SIG-M5 treated with dmso at 0.1 percent for 504 hours (cell line): ENCODE measurements at regions not wholly inside any gene's neighbourhood (a gene's known extent, or its start where the extent isn't known, plus 50 kb on each side); places are given as distances from the start of the nearest gene placed in this dataset.

ENCODE experiments used
- DNase-seq: peaks from one replicate; lab custom pipeline; 2025; ENCODE audit not compliant: unreplicated experiment; lab: John Stamatoyannopoulos, UW

DNA sequence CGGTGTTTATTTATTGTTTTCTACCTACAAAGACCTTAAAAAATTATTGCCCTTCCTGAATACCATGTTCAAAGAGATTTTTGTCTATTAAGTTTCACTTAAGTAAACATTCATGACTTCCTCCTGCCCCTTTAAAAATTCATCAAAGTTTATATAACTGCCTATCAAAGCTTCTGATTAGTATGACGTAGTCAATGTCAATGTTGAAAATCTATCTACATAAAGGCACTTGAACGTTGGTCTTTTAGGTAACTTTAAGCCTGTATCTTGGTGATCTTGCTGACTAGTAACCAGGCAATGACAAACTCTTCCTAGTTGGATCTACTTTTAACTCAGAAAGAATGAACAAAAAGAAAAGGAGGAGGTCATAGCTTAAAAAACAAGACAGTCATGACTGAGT is 97.2 kb downstream of the MAIP1 start:
- DNase-seq = no peak

DNA sequence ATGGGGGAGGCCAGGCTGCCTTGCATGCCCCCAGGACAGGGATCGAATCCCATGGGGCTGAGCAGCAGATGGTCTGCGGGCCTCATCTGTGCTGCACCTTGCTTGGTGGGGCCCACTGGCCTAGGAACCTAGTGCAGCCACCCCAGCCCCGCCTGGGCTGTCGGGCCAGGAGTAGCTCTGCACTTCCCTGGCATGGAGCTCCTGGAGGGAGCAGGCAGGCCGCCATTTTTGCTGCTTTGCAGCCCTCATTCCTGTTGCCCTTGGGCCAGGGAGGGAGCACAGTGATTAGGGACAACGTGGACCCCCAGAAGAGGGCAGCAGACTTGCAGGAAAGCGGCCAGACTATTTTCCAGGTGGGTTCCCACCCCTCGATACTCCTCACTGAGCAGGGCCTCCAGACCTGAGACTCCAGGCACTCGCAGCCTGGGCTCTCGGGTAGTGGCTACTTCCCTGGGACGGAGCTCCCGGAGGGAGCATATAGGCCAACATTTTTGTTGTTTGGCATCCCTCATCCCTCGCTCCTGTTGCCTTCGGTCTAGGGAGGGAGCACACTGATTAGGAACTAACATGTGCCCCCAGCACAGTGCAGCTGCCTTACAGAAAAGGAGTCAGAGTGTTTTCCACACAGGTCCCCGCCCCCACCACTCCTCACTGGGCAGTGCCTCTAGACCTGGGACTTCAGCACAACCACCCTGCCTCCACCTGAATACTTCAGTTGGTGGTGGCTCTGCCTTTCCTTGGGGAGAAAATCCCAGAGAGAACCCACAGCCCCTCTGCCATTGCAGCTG is 99.5 kb downstream of the MAIP1 start:
- no peak for DNase-seq

DNA sequence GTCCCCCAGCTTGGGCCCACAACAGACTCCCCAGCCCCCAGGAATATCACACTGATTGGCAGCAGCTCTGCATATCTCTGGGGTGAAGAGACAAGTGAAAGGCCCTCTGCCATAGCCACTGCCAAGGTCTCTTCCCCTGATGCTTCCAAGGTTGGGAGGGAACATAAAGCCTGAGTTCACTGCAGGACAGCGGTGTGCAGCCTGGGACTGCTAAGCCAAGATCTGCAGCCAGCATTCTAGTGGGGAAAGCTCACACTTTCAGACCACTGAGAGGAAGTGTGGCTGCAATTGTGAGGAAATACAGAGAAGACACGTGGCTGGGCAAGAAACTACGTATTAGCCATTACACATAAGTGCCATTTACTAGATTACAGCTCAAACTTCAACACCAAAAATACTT is 100.7 kb downstream of the MAIP1 start:
- peak; percentile 28 for DNase-seq

DNA sequence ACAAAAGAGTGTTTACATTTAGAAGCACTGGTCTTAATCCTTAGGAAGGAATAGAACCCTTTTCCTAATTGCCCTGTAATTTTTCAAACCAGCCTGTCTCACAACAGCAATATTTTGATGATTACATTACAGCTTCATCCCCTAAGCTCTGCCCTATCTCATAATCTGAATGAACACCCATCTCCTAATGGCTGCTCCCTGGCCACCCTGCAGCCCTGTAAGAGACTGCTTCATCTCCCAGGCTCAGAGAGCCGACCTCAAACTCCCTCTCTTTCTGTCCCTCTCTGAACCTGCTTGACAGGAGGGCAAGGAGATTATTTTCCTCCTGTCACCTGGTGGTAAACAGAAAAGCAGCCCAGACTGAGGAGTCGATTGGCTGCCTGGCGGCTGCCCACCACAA is 107.8 kb downstream of the MAIP1 start:
- no peak for DNase-seq

DNA sequence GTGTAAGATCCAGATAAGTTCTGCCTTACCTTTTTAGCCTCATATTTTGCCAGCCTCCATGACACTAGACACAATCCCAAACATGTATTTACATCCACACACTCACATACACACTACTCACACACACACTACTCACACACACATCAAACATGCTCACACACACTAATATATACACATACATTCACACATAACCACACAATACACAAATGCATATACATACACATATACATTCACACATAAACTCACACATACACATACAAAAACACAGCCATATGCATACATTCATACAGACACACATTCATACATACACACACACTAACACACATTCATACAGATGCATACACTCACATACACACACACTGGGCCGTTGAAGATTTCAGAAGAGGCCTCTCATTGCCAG is 109.5 kb downstream of the MAIP1 start:
- no peak for DNase-seq

DNA sequence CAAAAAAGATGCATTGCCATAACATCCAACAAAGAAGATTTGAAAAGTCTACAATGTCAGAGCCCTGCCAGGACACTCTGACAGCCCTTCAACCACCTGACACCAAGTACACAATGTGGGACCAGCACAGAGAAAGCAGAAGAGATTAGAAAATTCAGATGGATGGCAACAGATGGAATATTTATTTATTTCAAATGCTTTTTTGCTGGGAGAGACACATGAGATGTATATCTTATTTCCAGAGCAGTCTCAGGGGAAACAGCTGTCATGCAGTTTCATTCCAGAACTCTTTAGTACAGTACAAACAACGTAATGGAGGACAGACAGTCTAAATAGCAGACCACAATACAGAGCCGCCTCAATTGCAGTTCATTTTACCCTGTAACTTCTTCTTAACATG is 110.1 kb downstream of the MAIP1 start:
- no peak for DNase-seq

DNA sequence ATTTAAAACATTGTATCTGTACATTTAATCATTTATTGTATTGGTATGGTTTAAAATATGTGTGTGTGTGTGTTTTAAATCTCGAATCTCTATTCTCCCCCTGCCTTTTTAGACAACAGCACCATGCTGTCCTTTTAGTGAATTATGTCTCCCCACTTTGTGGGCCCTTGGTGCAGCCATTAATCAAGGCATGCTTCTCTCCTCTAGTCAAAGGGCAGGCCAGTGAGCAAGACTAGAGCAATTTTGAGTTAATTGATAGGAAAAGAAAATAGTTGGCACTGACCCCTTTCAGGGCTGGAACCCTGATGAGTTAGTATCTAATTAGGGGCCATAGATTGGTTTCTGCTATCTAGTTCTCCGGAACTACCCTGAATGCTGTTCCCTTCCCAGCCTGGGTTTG is 111.0 kb downstream of the MAIP1 start:
- no peak for DNase-seq

DNA sequence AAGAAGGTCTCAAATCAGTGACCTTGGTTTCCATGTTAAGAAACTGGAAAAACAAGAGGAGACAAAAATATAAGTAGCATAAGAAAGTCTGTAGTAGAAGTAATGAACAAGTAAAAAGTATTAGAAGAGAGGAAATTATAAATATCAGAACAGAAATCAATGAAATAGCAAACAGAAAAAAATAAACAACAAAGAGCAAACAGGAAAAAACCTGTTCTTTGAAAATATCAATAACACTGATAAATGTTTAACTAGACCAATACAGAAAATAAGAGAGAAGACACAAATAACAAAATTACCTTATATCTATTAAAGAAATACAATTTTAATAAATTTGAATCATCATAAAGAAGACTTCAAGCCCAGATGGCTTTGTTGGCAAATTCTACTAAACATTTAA is 113.3 kb downstream of the MAIP1 start:
- DNase-seq = no peak

DNA sequence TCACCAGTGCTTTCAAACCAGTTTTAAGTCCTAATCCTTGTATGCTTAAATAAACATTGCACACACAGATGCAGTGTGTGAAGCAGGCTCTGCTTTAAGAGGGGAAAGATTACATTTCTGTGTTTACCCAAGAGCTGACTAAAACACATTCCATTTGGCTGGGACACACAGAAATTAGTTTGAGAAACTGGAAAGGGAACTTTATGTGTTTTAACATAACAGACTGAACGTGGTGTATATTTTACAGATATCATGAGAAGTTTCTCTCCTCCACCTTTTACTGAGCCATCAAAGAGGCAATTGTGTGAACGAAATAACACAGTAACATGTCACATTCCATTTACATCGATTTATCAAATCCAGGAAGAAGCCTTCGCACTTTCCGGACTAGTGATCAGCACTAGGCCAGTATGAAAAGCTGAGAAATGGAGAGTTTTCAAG is 121.8 kb downstream of the MAIP1 start:
- peak; percentile 40 for DNase-seq

DNA sequence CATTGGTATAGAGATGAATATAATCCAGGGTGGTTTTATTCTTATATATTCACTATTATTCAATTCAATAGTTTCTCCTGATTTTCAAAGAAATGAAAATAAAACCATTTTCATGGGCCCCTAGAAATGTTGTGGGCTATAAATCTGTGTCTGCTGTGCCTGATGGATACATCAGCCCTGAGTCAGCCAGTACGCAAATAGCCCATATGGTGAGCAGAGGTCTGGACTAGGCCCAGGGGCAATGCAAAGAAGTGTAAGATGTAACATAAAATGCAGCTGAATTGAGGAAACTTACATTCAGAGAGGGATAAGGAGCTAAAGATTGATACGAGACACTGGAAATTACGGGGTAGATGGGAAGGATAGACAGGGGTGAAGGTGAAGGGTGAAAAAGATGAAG is 122.5 kb downstream of the MAIP1 start:
- DNase-seq = no peak

DNA sequence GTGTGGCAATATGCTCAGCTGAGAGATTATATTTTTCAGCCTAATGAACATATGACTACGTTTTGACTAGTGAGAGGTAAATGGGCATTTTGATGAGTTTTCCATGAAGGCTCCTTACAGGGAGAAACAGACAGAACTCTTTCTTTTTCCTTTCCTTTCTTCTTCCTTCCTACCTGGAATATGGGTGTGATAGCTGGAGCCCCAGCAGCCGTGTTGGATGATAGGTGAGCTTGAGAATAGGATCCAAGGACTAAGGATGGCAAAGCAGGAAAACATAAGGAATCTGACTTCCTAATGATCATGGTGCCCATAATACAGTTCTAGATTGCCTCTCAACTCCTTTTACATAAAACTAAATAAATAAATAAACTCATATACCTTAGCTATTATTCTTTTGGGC is 124.0 kb downstream of the MAIP1 start:
- DNase-seq = no peak

DNA sequence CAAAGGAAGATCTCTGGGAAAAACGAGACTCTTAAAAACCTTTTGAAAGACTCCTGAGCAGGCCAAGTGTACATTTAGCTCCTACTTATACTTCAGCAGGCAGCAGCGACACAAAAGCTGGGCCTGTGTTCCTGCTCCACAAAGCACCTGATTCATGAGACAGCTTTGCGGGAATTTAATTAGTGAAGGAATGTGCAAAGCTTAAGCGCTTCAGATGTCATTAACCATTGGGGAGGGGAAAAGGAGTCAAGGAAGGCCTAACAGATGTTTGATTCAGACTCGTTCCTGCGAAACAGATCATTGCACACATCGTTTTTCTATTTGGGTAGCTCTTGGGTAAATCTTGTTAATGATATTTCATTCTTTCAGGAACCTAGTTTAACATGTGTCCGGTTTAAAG is 125.9 kb downstream of the MAIP1 start:
- no peak for DNase-seq

DNA sequence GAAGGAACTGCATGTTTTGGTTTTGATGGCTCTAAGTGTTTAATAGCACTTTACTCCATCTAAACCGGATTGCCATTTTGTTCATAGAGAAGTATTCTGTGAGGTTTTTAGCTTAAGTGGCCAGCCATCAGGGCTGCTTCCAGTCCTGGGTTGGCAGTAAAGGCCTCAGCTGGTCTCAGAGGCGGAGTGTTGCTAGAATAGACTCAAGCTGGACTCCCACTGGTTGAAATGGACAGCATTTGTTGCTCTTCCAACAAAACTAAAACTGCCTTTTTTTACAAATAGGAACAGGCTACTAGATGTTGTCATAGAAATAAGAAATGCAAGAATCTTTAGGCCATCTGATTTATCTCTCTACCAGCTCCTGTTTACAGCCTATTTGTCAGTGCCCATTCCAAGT is 126.4 kb downstream of the MAIP1 start:
- DNase-seq = no peak

DNA sequence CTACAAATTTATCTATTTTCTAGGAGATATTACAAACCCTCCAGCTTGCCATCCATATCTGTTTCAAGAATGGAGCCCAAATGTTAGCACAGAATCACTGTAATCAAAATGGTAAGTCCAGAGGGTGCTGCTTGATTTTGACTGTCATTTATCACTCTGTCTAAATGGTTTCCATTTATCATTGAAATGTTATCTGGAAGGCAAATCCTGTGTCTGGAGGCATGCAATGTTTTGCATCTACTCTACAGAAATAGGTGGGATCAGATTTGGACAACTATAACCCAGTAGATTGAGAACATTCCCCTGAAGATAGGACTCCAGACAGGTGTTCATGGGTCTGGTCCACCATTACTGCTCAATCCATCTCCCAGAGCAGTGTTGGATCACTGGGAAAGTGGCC is 128.7 kb downstream of the MAIP1 start:
- DNase-seq = no peak

DNA sequence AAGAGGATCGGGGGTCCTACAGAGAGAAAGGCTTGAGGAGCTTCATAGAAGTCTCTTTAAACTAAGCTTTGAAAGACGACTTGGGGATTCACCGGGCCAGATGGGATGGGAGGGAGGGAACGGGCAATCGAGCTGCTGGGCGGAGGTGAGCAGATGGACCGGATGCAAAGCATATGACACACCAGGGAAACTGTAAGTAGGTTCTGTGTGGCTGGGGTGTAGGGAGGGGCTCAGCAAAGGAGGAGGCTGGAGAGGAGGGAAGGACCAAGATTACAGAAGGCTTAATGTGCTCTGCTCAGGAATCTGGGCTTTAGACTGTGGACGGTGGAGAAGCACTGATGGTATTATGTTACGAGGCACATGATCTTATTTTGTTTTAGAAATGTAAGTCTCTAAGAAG is 131.5 kb downstream of the MAIP1 start:
- DNase-seq = no peak

DNA sequence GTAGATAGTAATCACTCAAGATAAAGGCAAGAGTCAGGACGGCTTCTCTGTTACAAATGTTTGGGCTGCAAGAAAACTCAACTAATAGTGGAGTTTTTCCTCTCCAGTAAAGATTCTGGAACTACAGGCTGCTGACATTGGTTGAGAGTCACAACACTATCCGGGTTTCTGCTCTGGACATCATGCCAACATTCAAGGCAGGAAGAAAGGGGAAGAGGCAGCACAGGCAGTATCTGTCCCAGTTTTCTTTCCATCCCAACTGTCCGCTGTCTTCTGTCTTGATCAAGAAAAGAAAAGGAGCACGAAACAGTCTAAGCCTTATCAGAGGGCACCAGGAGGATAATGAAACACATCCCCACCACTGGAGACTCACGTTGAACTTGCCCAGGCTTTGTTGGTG is 132.1 kb downstream of the MAIP1 start:
- no peak for DNase-seq

DNA sequence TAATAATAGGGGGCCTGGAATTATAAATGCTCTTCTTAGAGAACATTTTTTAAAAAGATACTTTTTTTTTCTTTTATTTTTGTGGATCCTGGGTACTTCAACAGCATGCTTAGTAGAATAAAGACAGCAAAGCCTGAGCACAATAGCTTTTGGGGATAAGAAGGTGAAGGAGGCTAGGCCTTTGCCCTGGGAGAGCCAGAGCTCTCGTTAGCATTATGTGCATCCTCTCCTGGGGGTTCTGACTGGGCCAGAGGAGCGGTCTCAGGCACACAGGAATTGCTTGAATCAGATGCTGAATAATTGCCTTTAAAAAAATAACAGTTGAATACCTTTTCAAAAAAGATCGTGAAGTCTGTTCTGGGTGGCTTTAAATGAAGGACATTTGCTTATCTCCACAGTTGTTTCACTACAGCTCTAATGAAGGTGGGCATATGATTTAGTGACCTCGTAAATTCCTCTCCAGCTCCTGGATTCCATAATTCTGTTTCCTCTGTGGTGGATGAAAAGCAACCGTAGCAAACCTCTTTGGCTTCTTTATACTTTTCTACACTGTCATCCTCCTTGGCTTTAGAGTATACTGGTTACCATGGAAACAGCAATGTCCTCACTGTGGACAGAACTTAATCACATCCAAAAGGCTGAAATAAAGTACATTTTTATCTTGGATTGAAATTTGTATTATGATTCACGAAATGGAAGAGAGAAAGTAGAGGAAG is 133.8 kb downstream of the MAIP1 start:
- no peak for DNase-seq

DNA sequence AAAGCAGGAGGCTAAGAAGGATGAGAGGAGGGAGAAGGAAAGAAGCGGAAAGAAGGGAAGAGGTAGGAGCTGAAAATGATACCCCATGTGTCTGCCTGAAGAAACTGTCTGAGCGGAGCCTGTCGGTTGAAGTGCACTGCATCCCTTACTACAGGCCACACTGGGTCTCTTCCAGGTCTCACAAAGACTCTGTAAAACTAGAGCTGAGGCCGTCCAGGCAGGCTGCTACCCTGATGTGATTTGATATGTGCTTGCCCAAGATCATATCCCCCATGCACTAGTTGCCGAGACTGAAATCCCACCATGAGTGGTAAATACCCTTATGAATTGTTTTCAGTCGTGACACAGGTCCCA is 134.4 kb downstream of the MAIP1 start:
- no peak for DNase-seq

DNA sequence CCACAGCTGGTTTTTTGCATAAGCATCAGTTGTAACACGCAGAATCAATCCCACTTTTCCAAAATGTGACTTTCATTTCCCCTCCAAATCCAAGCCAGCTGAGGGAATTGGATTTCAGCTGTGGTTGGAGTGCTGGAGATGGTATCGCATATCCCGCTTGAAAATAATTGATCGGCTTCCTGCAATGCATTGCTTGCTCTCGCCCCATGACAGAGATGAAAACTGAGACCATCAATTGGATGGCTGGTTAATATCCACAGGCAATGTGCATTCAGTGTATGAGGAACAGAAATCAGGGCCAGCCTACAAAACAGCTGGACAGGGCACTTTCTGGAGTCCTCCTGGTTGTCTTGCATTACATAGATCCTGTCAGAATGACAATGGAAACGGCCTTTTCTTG is 135.3 kb downstream of the MAIP1 start:
- no peak for DNase-seq

DNA sequence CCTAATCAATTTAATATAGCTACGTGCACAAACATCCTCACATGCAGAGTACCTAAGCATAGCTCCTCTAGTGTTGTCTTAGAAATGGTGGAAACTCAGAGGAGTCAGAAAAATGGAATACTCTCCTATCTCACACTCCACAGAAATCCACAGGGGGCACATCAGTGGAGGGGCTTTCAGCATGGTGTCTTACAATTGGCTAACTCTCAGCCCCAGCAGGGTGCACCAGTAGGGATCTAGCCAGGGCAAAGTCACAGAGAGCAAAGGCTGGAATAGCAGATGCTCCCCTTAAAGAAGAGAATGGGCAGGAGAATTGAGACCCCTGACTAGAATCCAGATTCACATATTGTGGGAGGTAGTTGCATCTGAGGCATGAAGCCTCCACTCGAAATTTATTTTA is 135.7 kb downstream of the MAIP1 start:
- no peak for DNase-seq

DNA sequence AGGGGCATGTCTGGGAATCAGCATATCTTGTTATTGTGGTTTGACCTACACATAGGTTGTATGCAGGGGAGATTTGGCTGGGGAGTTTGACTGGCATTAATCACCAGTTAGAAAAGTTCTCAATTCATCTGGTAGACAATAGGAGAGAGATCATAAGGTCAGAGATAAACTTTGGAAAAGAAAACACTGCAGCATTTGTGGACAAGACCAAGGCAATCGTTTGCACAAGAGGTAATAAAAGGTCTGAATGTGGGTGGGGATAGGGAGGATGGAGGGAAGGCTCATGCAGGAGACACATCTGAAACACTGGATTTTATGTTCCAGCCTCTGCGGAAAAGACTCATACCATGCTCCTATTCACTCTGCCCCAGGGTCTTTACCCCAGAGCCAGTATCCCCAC is 136.9 kb downstream of the MAIP1 start:
- no peak for DNase-seq

DNA sequence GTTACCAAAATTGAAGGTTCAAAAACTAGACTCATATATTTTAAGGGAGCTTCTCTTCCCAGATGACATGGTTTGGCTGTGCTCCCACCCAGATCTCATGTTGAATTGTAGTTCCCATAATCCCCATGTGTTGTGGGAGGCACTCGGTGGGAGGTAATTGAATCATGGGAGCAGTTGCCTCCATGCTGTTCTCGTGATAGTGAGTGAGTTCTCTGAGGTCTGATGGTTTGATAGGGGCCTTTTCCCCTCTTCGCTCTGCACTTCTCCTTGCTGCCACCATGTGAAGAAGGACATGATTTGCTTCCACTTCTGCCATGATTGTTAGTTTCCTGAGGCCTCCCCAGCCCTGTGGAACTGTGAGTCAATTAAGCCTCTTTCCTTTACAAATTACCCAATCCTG is 140.1 kb downstream of the MAIP1 start:
- no peak for DNase-seq

DNA sequence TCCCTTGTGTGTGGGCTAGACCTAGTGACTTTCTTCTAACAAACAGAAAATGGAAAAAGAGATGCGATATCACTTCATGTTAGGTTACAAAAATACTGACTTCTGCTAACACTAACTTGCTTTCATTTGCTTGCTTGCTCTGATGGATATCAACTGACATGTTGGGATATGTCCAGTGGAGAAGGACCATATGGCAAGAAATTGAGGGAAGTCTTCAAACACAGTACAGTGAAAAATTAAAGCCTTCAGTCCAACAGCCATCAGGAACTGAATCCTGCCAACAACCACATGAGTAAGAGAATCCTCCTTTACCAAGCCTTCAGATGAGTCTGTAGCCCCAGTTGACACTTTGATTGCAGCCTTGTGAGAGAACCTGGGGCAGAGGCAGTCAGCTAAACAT is 143.9 kb downstream of the MAIP1 start:
- no peak for DNase-seq
